HepG2 (cell line): ENCODE measurements at regions not wholly inside any gene's neighbourhood (a gene's known extent, or its start where the extent isn't known, plus 50 kb on each side); places are given as distances from the start of the nearest gene placed in this dataset.

ENCODE experiments used
- ATAC-seq: fragments of 200-7000 bp; cut with Tn5 transposase; 3 replicates; pipeline ENCODE4 v1.9.1; 2020; ENCODE audit warnings: mild to moderate bottlenecking, moderate library complexity
- BruUV-seq: library from RNA; stranded (reverse); fragments of 400-500 nt; replicated peaks from 2 replicates; lab custom pipeline; 2021; lab: Mats Ljungman, UMichigan
- CTCF ChIA-PET: fragments of 300-600 bp; formaldehyde crosslinking; extraction: SDS; loops from one replicate; lab custom pipeline; 2021; ENCODE audit warnings: low total read pairs, inconsistent platforms, low intra/inter-chr PET ratio; lab: Yijun Ruan, JAX
- POLR2A ChIA-PET: fragments of 350-600 bp; sonication (Branson Sonifier 250); formaldehyde crosslinking; loops from one replicate; lab custom pipeline; 2020; ENCODE audit warnings: antibody characterized with exemption, inconsistent platforms; lab: Yijun Ruan, JAX
- DNase-seq: peaks from one replicate; pipeline ENCODE4 v3.0.0-alpha.2; 2015; ENCODE audit warnings: low spot score
- FAIRE-seq: peaks from 3 replicates; lab custom pipeline; 2011; peaks lifted over from hg19 to GRCh38; lab: Jason Lieb, UNC
- H2AFZ ChIP-seq: one replicate; pipeline ENCODE4 v1.6.1; 2011; ENCODE audit warnings: low read length, inconsistent platforms
- H3K27ac ChIP-seq: fragments of 300-600 bp; 3 replicates; pipeline ENCODE4 v1.8.0; 2011; ENCODE audit warnings: mixed run types, mild to moderate bottlenecking, mixed read lengths, low read length, inconsistent platforms; ENCODE audit not compliant: insufficient read depth; ENCODE audit errors: extremely low read length
- H3K27me3 ChIP-seq, 2 experiments: fragments of 200-600 bp in 1 of 2; 2 replicates in 1 of 2; 3 replicates in 1 of 2; pipeline versions ENCODE4 v1.6.0 to v1.8.0; 2011; ENCODE audit warnings: low read length in 2 of 2, mild to moderate bottlenecking in 2 of 2, moderate library complexity in 2 of 2, inconsistent platforms in 1 of 2; ENCODE audit not compliant: insufficient read depth in 2 of 2, control insufficient read depth in 1 of 2
- H3K36me3 ChIP-seq, 2 experiments: fragments of 200-600 bp in 1 of 2; replicated peaks in 1 of 2; 2 replicates in 1 of 2; 3 replicates in 1 of 2; pipeline versions ENCODE4 v1.5.1 to v1.8.0; 2011; ENCODE audit warnings: low read length in 2 of 2, inconsistent platforms in 1 of 2; ENCODE audit not compliant: insufficient read depth in 2 of 2, control insufficient read depth in 1 of 2
- H3K4me1 ChIP-seq: 2 replicates; pipeline ENCODE4 v1.5.1; 2012; ENCODE audit warnings: low read length, inconsistent platforms; ENCODE audit not compliant: insufficient read depth
- H3K4me2 ChIP-seq: 2 replicates; pipeline ENCODE4 v1.6.0; 2011; ENCODE audit warnings: low read depth, low read length, inconsistent platforms
- H3K4me3 ChIP-seq, 3 experiments: fragments of 200-600 bp in 1 of 3; sonication (generic), shearing (Covaris generic) in 1 of 3; replicated peaks in 1 of 3; 2 replicates each; pipeline ENCODE4 v1.5.1; 2011 to 2016; ENCODE audit warnings: low read length in 3 of 3, inconsistent platforms in 2 of 3, low read depth in 2 of 3, mild to moderate bottlenecking in 2 of 3, control low read depth in 1 of 3, mixed read lengths in 1 of 3; ENCODE audit not compliant: insufficient read depth in 1 of 3
- H3K79me2 ChIP-seq: one replicate; pipeline ENCODE4 v1.6.1; 2011; ENCODE audit warnings: low read length, inconsistent platforms; ENCODE audit not compliant: insufficient read depth
- H3K9ac ChIP-seq: 2 replicates; pipeline ENCODE4 v1.6.0; 2011; ENCODE audit warnings: mild to moderate bottlenecking, low read depth, low read length, inconsistent platforms; ENCODE audit not compliant: insufficient read depth
- H3K9me3 ChIP-seq: 2 replicates; pipeline ENCODE4 v1.5.1; 2012; ENCODE audit warnings: mild to moderate bottlenecking, low read length
- H4K20me1 ChIP-seq: 2 replicates; pipeline ENCODE4 v1.6.0; 2011; ENCODE audit warnings: inconsistent platforms, mild to moderate bottlenecking, low read length, moderate library complexity; ENCODE audit not compliant: insufficient read depth
- AKAP8 ChIP-seq: sonication (generic); formaldehyde crosslinking; IDR thresholded peaks from 2 replicates; pipeline ENCODE4 v1.5.1; 2020; ENCODE audit warnings: mild to moderate bottlenecking, missing genetic modification reagents
- ARNTL ChIP-seq: sonication (generic); formaldehyde crosslinking; IDR thresholded peaks from 2 replicates; pipeline ENCODE4 v1.4.0; 2020; ENCODE audit warnings: mild to moderate bottlenecking, missing genetic modification reagents
- BORCS8-MEF2B ChIP-seq: sonication (generic); formaldehyde crosslinking; IDR thresholded peaks from 2 replicates; pipeline ENCODE4 v1.8.0; 2022; ENCODE audit warnings: mild to moderate bottlenecking, missing genetic modification reagents
- GTF2F1 ChIP-seq: fragments of 150-350 bp; IDR thresholded peaks from 2 replicates; pipeline ENCODE4 v1.6.1; 2014; ENCODE audit warnings: low read length
- IRF2 ChIP-seq: IDR thresholded peaks from 2 replicates; pipeline ENCODE4 v1.6.1; 2018; ENCODE audit warnings: missing genetic modification reagents, missing compliant biosample characterization
- KLF15 ChIP-seq: sonication (generic); formaldehyde crosslinking; IDR thresholded peaks from 2 replicates; pipeline ENCODE4 v1.8.1; 2023; ENCODE audit warnings: borderline replicate concordance, mild to moderate bottlenecking, inconsistent platforms, missing genetic modification reagents, mixed read lengths
- SAFB2 ChIP-seq: sonication (generic); formaldehyde crosslinking; IDR thresholded peaks from 2 replicates; pipeline ENCODE4 v1.5.1; 2020; ENCODE audit warnings: missing genetic modification reagents, low read depth, mild to moderate bottlenecking, borderline replicate concordance
- SRSF1 ChIP-seq: fragments of 200-400 bp; formaldehyde crosslinking; optimal IDR thresholded peaks from 2 replicates; pipeline ENCODE3; 2017; ENCODE audit warnings: mild to moderate bottlenecking, low read depth, low read length, moderate library complexity
- SRSF9 ChIP-seq: fragments of 200-400 bp; formaldehyde crosslinking; IDR thresholded peaks from 2 replicates; pipeline ENCODE4 v1.6.1; 2018; ENCODE audit warnings: borderline replicate concordance, mild to moderate bottlenecking, low read depth, low read length; ENCODE audit not compliant: insufficient read depth, poor library complexity, severe bottlenecking
- ZFP36L1 ChIP-seq: sonication (generic); formaldehyde crosslinking; IDR thresholded peaks from 2 replicates; pipeline ENCODE4 v1.8.0; 2022; ENCODE audit warnings: mild to moderate bottlenecking, missing genetic modification reagents, moderate library complexity
- ZNF12 ChIP-seq: sonication (generic); formaldehyde crosslinking; IDR thresholded peaks from 2 replicates; pipeline ENCODE4 v1.5.0; 2020; ENCODE audit warnings: missing genetic modification reagents
- ZNF382 ChIP-seq: sonication (generic); formaldehyde crosslinking; IDR thresholded peaks from 2 replicates; pipeline ENCODE4 v1.5.0; 2020; ENCODE audit warnings: missing genetic modification reagents, mild to moderate bottlenecking, borderline replicate concordance
- ZNF598 ChIP-seq: sonication (generic); formaldehyde crosslinking; IDR thresholded peaks from 2 replicates; pipeline ENCODE4 v1.5.1; 2020; ENCODE audit warnings: mild to moderate bottlenecking, missing genetic modification reagents, borderline replicate concordance
- ZNF83 ChIP-seq: sonication (generic); formaldehyde crosslinking; IDR thresholded peaks from 2 replicates; pipeline ENCODE4 v1.4.0; 2020; ENCODE audit warnings: missing genetic modification reagents, mild to moderate bottlenecking, borderline replicate concordance
- WGBS: methylation state at CpG from one replicate; pipeline ENCODE4 v1.1.6; 2017; ENCODE audit warnings: low lambda C conversion rate; 5-methylcytosine and 5-hydroxymethylcytosine counted together
- in situ Hi-C: cut with HindIII; loops from 2 replicates; pipeline ENCODE4 v1.10.0; 2017; ENCODE audit warnings: low pct_unique_long_range_greater_than_20kb; ENCODE audit not compliant: extremely low pct_ligation_motif_present
- intact Hi-C: fragments of 100-400 bp; cut with micrococcal nuclease; formaldehyde crosslinking; loops from one replicate; pipeline ENCODE4 v1.10.0; 2022; ENCODE audit not compliant: unreplicated experiment
- TF ChIP-seq, protein P1 (sequence below): IDR thresholded peaks from 2 replicates; pipeline ENCODE4 v1.6.1; 2016; ENCODE audit warnings: missing genetic modification reagents, missing compliant biosample characterization
- TF ChIP-seq, protein P2 (sequence below): sonication (generic); formaldehyde crosslinking; IDR thresholded peaks from 2 replicates; pipeline ENCODE4 v1.5.0; 2020; ENCODE audit warnings: missing genetic modification reagents
- TF ChIP-seq, protein P3 (sequence below): IDR thresholded peaks from 2 replicates; pipeline ENCODE4 v1.6.1; 2018; ENCODE audit warnings: missing genetic modification reagents

DNA sequence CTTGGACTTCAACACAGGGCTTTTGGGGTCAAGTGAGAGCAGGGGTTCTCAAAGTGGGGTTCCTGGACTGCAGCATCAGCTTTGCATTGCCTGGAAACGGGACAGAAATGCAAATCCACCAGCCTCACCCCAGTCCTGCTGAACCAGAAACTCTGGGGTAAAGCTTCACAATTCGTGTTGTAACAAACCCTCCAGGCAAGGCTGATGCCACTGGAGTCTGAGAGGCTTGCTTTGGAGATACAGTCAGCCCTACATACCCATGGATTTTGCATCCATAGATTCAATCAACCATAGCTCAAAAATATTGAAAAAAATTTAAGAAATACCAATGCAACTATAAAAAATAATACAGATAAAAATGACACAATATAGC is 160.4 kb upstream of the ECI2 start (continued):
- no peak for TF ChIP-seq IRF2 (CRISPR knock-in tag)
- no peak for TF ChIP-seq ZNF12
- no peak for TF ChIP-seq KLF15 (CRISPR knock-in tag)
- TF ChIP-seq, all 625 proteins: peak for 0

DNA sequence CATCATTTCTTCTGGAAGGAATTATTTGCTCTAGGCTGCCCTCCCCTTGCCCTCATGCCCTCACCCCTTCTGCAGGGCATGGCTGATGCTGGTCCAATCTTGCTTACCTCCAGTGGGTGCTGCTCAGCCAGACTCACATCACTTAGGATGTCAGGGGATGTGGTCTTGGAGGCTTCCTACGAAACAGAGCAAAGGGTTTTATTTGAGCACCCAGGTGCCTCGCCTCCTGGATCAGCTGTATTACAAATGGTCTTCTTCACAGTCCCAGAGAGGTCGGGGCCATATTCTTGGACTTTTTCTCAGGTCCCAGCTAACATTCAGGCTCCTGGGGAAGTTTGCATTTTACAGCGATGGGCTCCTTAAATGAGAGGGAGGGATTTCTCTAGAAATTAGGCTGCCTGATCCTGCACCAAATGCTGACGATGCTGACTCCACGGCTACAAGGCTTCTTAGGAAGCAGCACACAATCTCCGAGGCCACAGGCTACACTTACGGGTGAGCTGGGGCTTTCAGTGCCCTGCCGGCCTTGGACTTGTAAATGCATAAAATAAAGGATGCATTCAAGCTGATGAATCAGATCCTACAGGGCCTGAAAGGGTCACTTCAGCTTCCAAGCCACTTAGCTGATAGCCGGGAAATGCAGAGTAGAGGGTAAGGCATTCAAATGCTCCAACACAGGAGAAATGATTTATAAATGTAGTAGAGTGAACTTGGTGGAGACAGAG is 159.8 kb upstream of the ECI2 start:
- POLR2A ChIA-PET: no interaction called here
- no peak overlapping the region for H3K4me2 ChIP-seq
- CTCF ChIA-PET: no interaction called here
- no peak for ATAC-seq
- peaks cover 4 to 48% of the 10 kb centered on the region in 2 experiments; a peak in 4 of 5 replicates for H3K27me3 ChIP-seq
- whole genome bisulfite sequencing: 16% methylated on average over 10 of the region's 10 CpGs
- in situ Hi-C loops: no loop called here
- H3K79me2 ChIP-seq: no peaks in the 10 kb centered on the region
- H3K4me3 ChIP-seq: no peak overlapping the region
- no peak for FAIRE-seq
- no peak overlapping the region for H2AFZ ChIP-seq
- H3K4me1 ChIP-seq: no peaks in the 10 kb centered on the region
- TF ChIP-seq ARNTL (CRISPR knock-in tag): no peak
- TF ChIP-seq, protein P1, sequence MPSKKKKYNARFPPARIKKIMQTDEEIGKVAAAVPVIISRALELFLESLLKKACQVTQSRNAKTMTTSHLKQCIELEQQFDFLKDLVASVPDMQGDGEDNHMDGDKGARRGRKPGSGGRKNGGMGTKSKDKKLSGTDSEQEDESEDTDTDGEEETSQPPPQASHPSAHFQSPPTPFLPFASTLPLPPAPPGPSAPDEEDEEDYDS (CRISPR knock-in tag): no peak
- TF ChIP-seq ZNF598 (CRISPR knock-in tag): no peak
- no peak for TF ChIP-seq SAFB2 (CRISPR knock-in tag)
- TF ChIP-seq AKAP8 (CRISPR knock-in tag): no peak
- no peak for TF ChIP-seq SRSF9
- TF ChIP-seq ZNF83 (CRISPR knock-in tag): no peak
- no peak for TF ChIP-seq ZNF382
- no peak for TF ChIP-seq GTF2F1
- no peak for TF ChIP-seq SRSF1
- TF ChIP-seq, protein P2, sequence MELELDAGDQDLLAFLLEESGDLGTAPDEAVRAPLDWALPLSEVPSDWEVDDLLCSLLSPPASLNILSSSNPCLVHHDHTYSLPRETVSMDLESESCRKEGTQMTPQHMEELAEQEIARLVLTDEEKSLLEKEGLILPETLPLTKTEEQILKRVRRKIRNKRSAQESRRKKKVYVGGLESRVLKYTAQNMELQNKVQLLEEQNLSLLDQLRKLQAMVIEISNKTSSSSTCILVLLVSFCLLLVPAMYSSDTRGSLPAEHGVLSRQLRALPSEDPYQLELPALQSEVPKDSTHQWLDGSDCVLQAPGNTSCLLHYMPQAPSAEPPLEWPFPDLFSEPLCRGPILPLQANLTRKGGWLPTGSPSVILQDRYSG (CRISPR knock-in tag): no peak
- TF ChIP-seq, protein P3, sequence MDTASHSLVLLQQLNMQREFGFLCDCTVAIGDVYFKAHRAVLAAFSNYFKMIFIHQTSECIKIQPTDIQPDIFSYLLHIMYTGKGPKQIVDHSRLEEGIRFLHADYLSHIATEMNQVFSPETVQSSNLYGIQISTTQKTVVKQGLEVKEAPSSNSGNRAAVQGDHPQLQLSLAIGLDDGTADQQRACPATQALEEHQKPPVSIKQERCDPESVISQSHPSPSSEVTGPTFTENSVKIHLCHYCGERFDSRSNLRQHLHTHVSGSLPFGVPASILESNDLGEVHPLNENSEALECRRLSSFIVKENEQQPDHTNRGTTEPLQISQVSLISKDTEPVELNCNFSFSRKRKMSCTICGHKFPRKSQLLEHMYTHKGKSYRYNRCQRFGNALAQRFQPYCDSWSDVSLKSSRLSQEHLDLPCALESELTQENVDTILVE: no peak
- no peak for TF ChIP-seq ZFP36L1 (CRISPR knock-in tag)
- TF ChIP-seq BORCS8-MEF2B (CRISPR knock-in tag): no peak
- TF ChIP-seq, all 625 proteins: peak for 0
- no peak for DNase-seq
- no peaks in the 10 kb centered on the region for H3K36me3 ChIP-seq
- no peaks in the 10 kb centered on the region for H4K20me1 ChIP-seq
- no TSS peak for BruUV-seq
- no peak overlapping the region for H3K9ac ChIP-seq
- H3K27ac ChIP-seq: no peak overlapping the region
- no peaks in the 10 kb centered on the region for H3K9me3 ChIP-seq
- intact Hi-C loops: no loop called here
